Mesendoderm (in vitro differentiated cells): ENCODE measurements at regions not wholly inside any gene's neighbourhood (a gene's known extent, or its start where the extent isn't known, plus 50 kb on each side); places are given as distances from the start of the nearest gene placed in this dataset.

Experiments
- DNase-seq: peaks from one replicate; pipeline ENCODE4 v3.0.0; 2013
- H2AK5ac ChIP-seq: 2 replicates; pipeline ENCODE4 v1.6.1; 2013; ENCODE audit warnings: low read length, inconsistent platforms
- H2BK120ac ChIP-seq: 2 replicates; pipeline ENCODE4 v1.6.1; 2013; ENCODE audit warnings: low read depth, mild to moderate bottlenecking, low read length, moderate library complexity, mixed read lengths
- H2BK15ac ChIP-seq: replicated peaks from 2 replicates; pipeline ENCODE4 v1.6.1; 2013; ENCODE audit warnings: low read depth, mild to moderate bottlenecking, moderate library complexity
- H2BK5ac ChIP-seq: 2 replicates; pipeline ENCODE4 v1.6.1; 2013; ENCODE audit warnings: low read length, inconsistent platforms
- H3K18ac ChIP-seq: 2 replicates; pipeline ENCODE4 v1.6.1; 2013; ENCODE audit warnings: mild to moderate bottlenecking, low read length, mixed read lengths
- H3K23ac ChIP-seq: one replicate; pipeline ENCODE4 v1.6.1; 2013; ENCODE audit warnings: low read length
- H3K27ac ChIP-seq: 2 replicates; pipeline ENCODE4 v1.5.1; 2013; ENCODE audit warnings: low read depth, mild to moderate bottlenecking, inconsistent platforms, low read length, moderate library complexity
- H3K27me3 ChIP-seq: 2 replicates; pipeline ENCODE4 v1.6.1; 2013; ENCODE audit warnings: low read length, control low read depth, mild to moderate bottlenecking, inconsistent platforms; ENCODE audit not compliant: insufficient read depth, poor library complexity
- H3K36me3 ChIP-seq: 2 replicates; pipeline ENCODE4 v1.6.1; 2013; ENCODE audit warnings: low read length, inconsistent platforms; ENCODE audit not compliant: control insufficient read depth, insufficient read depth
- H3K4ac ChIP-seq: one replicate; pipeline ENCODE4 v1.6.1; 2013; ENCODE audit warnings: low read depth, mild to moderate bottlenecking, low read length, moderate library complexity
- H3K4me1 ChIP-seq: 2 replicates; pipeline ENCODE4 v1.6.1; 2013; ENCODE audit warnings: low read depth, low read length, inconsistent platforms; ENCODE audit not compliant: control insufficient read depth
- H3K4me2 ChIP-seq: 2 replicates; pipeline ENCODE4 v1.6.1; 2013; ENCODE audit warnings: low read length
- H3K4me3 ChIP-seq: 2 replicates; pipeline ENCODE4 v1.5.1; 2013; ENCODE audit warnings: mild to moderate bottlenecking, low read length
- H3K56ac ChIP-seq: one replicate; pipeline ENCODE4 v1.6.1; 2013; ENCODE audit warnings: low read length
- H3K79me1 ChIP-seq: 2 replicates; pipeline ENCODE4 v1.6.1; 2013; ENCODE audit warnings: low read length, inconsistent platforms
- H3K79me2 ChIP-seq: 2 replicates; pipeline ENCODE4 v1.6.1; 2013; ENCODE audit warnings: mild to moderate bottlenecking, low read length; ENCODE audit not compliant: control insufficient read depth, insufficient read depth
- H3K9ac ChIP-seq: 2 replicates; pipeline ENCODE4 v1.6.1; 2013; ENCODE audit warnings: low read length, inconsistent platforms
- H4K5ac ChIP-seq: one replicate; pipeline ENCODE4 v1.6.1; 2013; ENCODE audit warnings: low read length
- H4K8ac ChIP-seq: one replicate; pipeline ENCODE4 v1.6.1; 2013; ENCODE audit warnings: low read depth, mild to moderate bottlenecking, control low read depth, low read length, moderate library complexity
- WGBS: extraction: QIAGEN DNeasy Blood & Tissue Kit; methylation state at CpG from one replicate; pipeline ENCODE4 v1.1.7; 2013; ENCODE audit warnings: low lambda C conversion rate, missing lambda C conversion rate; ENCODE audit not compliant: insufficient coverage; ENCODE audit errors: extremely low coverage; 5-methylcytosine and 5-hydroxymethylcytosine counted together

- no peak overlapping the region for H2BK120ac ChIP-seq
- no peak overlapping the region for H3K9ac ChIP-seq
- H3K27ac ChIP-seq = no peak overlapping the region
- H2AK5ac ChIP-seq = no peak overlapping the region
- peak; percentile 57 for DNase-seq
- no CpG with 5 or more reads among the region's 14 CpGs for WGBS
- no peaks in the 10 kb centered on the region for H3K79me2 ChIP-seq
- no peak overlapping the region for H3K56ac ChIP-seq
- no peak overlapping the region for H3K4ac ChIP-seq
- no peak overlapping the region for H4K8ac ChIP-seq
- H3K4me2 ChIP-seq = no peak overlapping the region
- no peaks in the 10 kb centered on the region for H3K36me3 ChIP-seq
- no peak overlapping the region for H2BK5ac ChIP-seq
- no peak overlapping the region for H3K23ac ChIP-seq
- no peak overlapping the region for H3K18ac ChIP-seq
- H3K4me3 ChIP-seq = no peak overlapping the region
- no peaks in the 10 kb centered on the region for H3K79me1 ChIP-seq
- no peaks in the 10 kb centered on the region for H3K4me1 ChIP-seq
- no peaks in the 10 kb centered on the region for H3K27me3 ChIP-seq
- H2BK15ac ChIP-seq = no peak overlapping the region
- H4K5ac ChIP-seq = no peak overlapping the region
Measured at GRCh38 chr2:239688122-239688681, 287.4 kb upstream of the HDAC4 start.

GRCh38 chr2:239687441-239687840, 286.6 kb upstream of the HDAC4 start:
- no CpG with 5 or more reads among the region's 5 CpGs for WGBS
- Histone ChIP-seq H2BK5ac (no peak overlapping the region), H3K4me1 (no peaks in the 10 kb centered on the region), H3K79me2 (no peaks in the 10 kb centered on the region), H3K4me3 (no peak overlapping the region), H3K27me3 (no peaks in the 10 kb centered on the region), H3K4me2 (no peak overlapping the region), H2BK120ac (no peak overlapping the region), H3K36me3 (no peaks in the 10 kb centered on the region), H2AK5ac (no peak overlapping the region), H3K27ac (no peak overlapping the region), H3K56ac (no peak overlapping the region), H4K5ac (no peak overlapping the region), H3K4ac (no peak overlapping the region), H3K79me1 (no peaks in the 10 kb centered on the region), H3K9ac (no peak overlapping the region), H3K23ac (no peak overlapping the region), H2BK15ac (no peak overlapping the region), H4K8ac (no peak overlapping the region), H3K18ac (no peak overlapping the region)
- no peak for DNase-seq

- H3K27me3 ChIP-seq = no peaks in the 10 kb centered on the region
Measured at GRCh38 chr2:239685965-239686364, 285.1 kb upstream of the HDAC4 start.

GRCh38 chr2:239685556-239685955, 284.7 kb upstream of the HDAC4 start:
- Histone ChIP-seq H4K8ac (no peak overlapping the region), H2AK5ac (no peak overlapping the region), H3K4me3 (no peak overlapping the region), H3K36me3 (no peaks in the 10 kb centered on the region), H3K4me2 (no peak overlapping the region), H2BK5ac (no peak overlapping the region), H3K18ac (no peak overlapping the region), H2BK15ac (no peak overlapping the region), H4K5ac (no peak overlapping the region), H3K56ac (no peak overlapping the region), H3K4me1 (no peaks in the 10 kb centered on the region), H3K27ac (no peak overlapping the region), H3K23ac (no peak overlapping the region), H3K27me3 (no peaks in the 10 kb centered on the region), H2BK120ac (no peak overlapping the region), H3K79me2 (no peaks in the 10 kb centered on the region), H3K9ac (no peak overlapping the region), H3K4ac (no peak overlapping the region), H3K79me1 (no peaks in the 10 kb centered on the region)
- WGBS = no CpG with 5 or more reads among the region's 8 CpGs
- no peak for DNase-seq

More at GRCh38 chr2:239685965-239686364, 285.1 kb upstream of the HDAC4 start:
- Histone ChIP-seq H2BK5ac (no peak overlapping the region), H3K4me3 (no peak overlapping the region), H3K56ac (no peak overlapping the region), H4K5ac (no peak overlapping the region), H2BK120ac (no peak overlapping the region), H2BK15ac (no peak overlapping the region), H3K9ac (no peak overlapping the region), H3K18ac (no peak overlapping the region), H3K23ac (no peak overlapping the region), H3K4me1 (no peaks in the 10 kb centered on the region), H3K4ac (no peak overlapping the region), H3K79me1 (no peaks in the 10 kb centered on the region), H4K8ac (no peak overlapping the region), H3K79me2 (no peaks in the 10 kb centered on the region), H2AK5ac (no peak overlapping the region), H3K27ac (no peak overlapping the region), H3K4me2 (no peak overlapping the region), H3K36me3 (no peaks in the 10 kb centered on the region)
- WGBS = no CpG with 5 or more reads among the region's 3 CpGs
- no peak for DNase-seq

- H2BK15ac ChIP-seq = no peak overlapping the region
- no peak overlapping the region for H3K18ac ChIP-seq
- no peak overlapping the region for H3K4me3 ChIP-seq
- no peak overlapping the region for H3K4me2 ChIP-seq
- H3K79me1 ChIP-seq = no peaks in the 10 kb centered on the region
- no peak overlapping the region for H2AK5ac ChIP-seq
- H4K8ac ChIP-seq = no peak overlapping the region
- H3K9ac ChIP-seq = no peak overlapping the region
- no peaks in the 10 kb centered on the region for H3K36me3 ChIP-seq
- H4K5ac ChIP-seq = no peak overlapping the region
- H3K23ac ChIP-seq = no peak overlapping the region
- WGBS = no CpG with 5 or more reads among the region's 4 CpGs
- no peak overlapping the region for H3K27ac ChIP-seq
- no peaks in the 10 kb centered on the region for H3K79me2 ChIP-seq
- H3K56ac ChIP-seq = no peak overlapping the region
- H2BK5ac ChIP-seq = no peak overlapping the region
- H3K4ac ChIP-seq = no peak overlapping the region
- no peaks in the 10 kb centered on the region for H3K27me3 ChIP-seq
- H3K4me1 ChIP-seq = no peaks in the 10 kb centered on the region
- H2BK120ac ChIP-seq = no peak overlapping the region
- no peak for DNase-seq
Measured at GRCh38 chr2:239684996-239685395, 284.2 kb upstream of the HDAC4 start.

- no peak overlapping the region for H2AK5ac ChIP-seq
- no peak overlapping the region for H3K9ac ChIP-seq
- H3K79me1 ChIP-seq = no peaks in the 10 kb centered on the region
- no peak overlapping the region for H3K18ac ChIP-seq
- no peak overlapping the region for H2BK120ac ChIP-seq
- no peak for DNase-seq
- H3K4me1 ChIP-seq = no peaks in the 10 kb centered on the region
- no peak overlapping the region for H3K56ac ChIP-seq
- H2BK15ac ChIP-seq = no peak overlapping the region
- H3K23ac ChIP-seq = no peak overlapping the region
- no peak overlapping the region for H3K4me3 ChIP-seq
- no peak overlapping the region for H3K4ac ChIP-seq
- no peak overlapping the region for H4K8ac ChIP-seq
- H3K36me3 ChIP-seq = no peaks in the 10 kb centered on the region
- no peaks in the 10 kb centered on the region for H3K27me3 ChIP-seq
- H3K4me2 ChIP-seq = no peak overlapping the region
- WGBS = no CpG with 5 or more reads among the region's 6 CpGs
- H4K5ac ChIP-seq = no peak overlapping the region
- no peak overlapping the region for H2BK5ac ChIP-seq
- no peaks in the 10 kb centered on the region for H3K79me2 ChIP-seq
- no peak overlapping the region for H3K27ac ChIP-seq
Measured at GRCh38 chr2:239684271-239684810, 283.5 kb upstream of the HDAC4 start.
